Esophagus muscularis mucosa (tissue), 4 donors: ENCODE measurements at regions not wholly inside any gene's neighbourhood (a gene's known extent, or its start where the extent isn't known, plus 50 kb on each side); places are given as distances from the start of the nearest gene placed in this dataset.

Experiments used
- DNase-seq: peaks from one replicate; pipeline ENCODE4 v3.0.0-alpha.2; 2017; ENCODE audit errors: extremely low spot score
- H3K27ac ChIP-seq, 4 donors: fragments of 200-600 bp; sonication (generic); replicated peaks in 1 of 4; 1 replicate in 3 of 4; 2 replicates in 1 of 4; pipeline ENCODE4 v1.5.1; 2016 to 2019; ENCODE audit warnings: mild to moderate bottlenecking in 1 of 4
- H3K27me3 ChIP-seq, 4 donors: fragments of 200-600 bp; sonication (generic); one replicate each; pipeline versions ENCODE4 v1.5.1 to v1.6.0; 2016 to 2019
- H3K36me3 ChIP-seq, 4 donors: fragments of 200-600 bp; sonication (generic); one replicate each; pipeline ENCODE4 v1.5.1; 2016 to 2019
- H3K4me1 ChIP-seq, 4 donors: fragments of 200-600 bp; sonication (generic); one replicate each; pipeline ENCODE4 v1.5.1; 2016 to 2019
- H3K4me3 ChIP-seq, 4 donors: fragments of 200-600 bp; sonication (generic); 1 replicate in 2 of 4; 2 replicates in 2 of 4; pipeline ENCODE4 v1.5.1; 2016 to 2019; ENCODE audit warnings: mild to moderate bottlenecking in 4 of 4, moderate library complexity in 1 of 4
- H3K9me3 ChIP-seq, 4 donors: fragments of 200-600 bp; sonication (generic); 1 replicate in 3 of 4; 2 replicates in 1 of 4; pipeline ENCODE4 v1.5.1; 2016 to 2019
- CTCF ChIP-seq, 3 experiments: fragments of 200-600 bp in 2 of 3; fragments of 450-650 bp in 1 of 3; sonication (generic) in 2 of 3; IDR thresholded peaks; one replicate each; pipeline ENCODE4 v1.5.1; 2017 to 2019; ENCODE audit warnings: antibody characterized with exemption in 3 of 3, mild to moderate bottlenecking in 2 of 3, moderate library complexity in 1 of 3
- EP300 ChIP-seq: sonication (generic); formaldehyde crosslinking; IDR thresholded peaks from one replicate; pipeline ENCODE4 v1.6.1; 2017; ENCODE audit warnings: antibody characterized with exemption
- POLR2A ChIP-seq: fragments of 450-650 bp; IDR thresholded peaks from one replicate; pipeline ENCODE4 v1.6.1; 2017; ENCODE audit warnings: antibody characterized with exemption, moderate library complexity, mild to moderate bottlenecking, low read depth
- POLR2AphosphoS5 ChIP-seq, 2 donors: sonication (generic); formaldehyde crosslinking; IDR thresholded peaks; one replicate each; pipeline ENCODE4 v1.6.1; 2017; ENCODE audit warnings: antibody characterized with exemption in 2 of 2
- WGBS: methylation state at CpG from one replicate; pipeline ENCODE4 v1.1.5; 2018; 5-methylcytosine and 5-hydroxymethylcytosine counted together
- intact Hi-C: fragments of 100-400 bp; cut with DNase I; formaldehyde crosslinking; loops from one replicate; pipeline ENCODE4 v1.15.1; 2023

DNA sequence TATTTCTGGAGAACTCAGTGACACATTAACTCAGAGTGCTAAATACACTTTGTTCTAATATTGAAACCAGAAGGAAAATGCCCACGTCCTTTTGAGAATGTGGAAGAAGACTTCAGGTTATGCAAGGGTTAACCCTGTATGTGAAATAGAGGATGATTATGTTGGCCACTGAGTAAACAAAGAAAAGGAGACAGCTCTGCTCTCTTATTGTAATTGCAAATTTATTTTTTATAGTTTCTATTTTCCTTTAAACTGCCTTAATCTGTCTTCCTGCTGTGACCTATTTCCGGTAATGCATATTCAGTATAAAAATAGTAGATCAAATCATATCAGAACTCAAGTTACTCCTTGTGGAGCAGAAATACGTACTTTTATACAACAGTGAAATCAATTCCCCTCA is 1239.2 kb downstream of the ROBO2 start:
- no peak for DNase-seq
- H3K4me1 ChIP-seq, result no peaks in the 10 kb centered on the region
- no peaks in the 10 kb centered on the region for H3K36me3 ChIP-seq
- TF ChIP-seq POLR2A, result no peak
- no peak for TF ChIP-seq POLR2AphosphoS5 (IDR thresholded peaks at IDR 0.05)
- no peak for TF ChIP-seq EP300
- no peak for TF ChIP-seq CTCF (IDR thresholded peaks at IDR 0.05)
- H3K27me3 ChIP-seq, result no peaks in the 10 kb centered on the region
- intact Hi-C loops, result no loop called here
- 79% methylated on average over 3 of the region's 3 CpGs for WGBS
- H3K9me3 ChIP-seq, result no peaks in the 10 kb centered on the region
- H3K4me3 ChIP-seq, result no peak overlapping the region
- no peak overlapping the region for H3K27ac ChIP-seq

- Histone ChIP-seq H3K27ac (no peak overlapping the region), H3K4me1 (no peaks in the 10 kb centered on the region), H3K4me3 (no peak overlapping the region), H3K9me3 (no peaks in the 10 kb centered on the region), H3K27me3 (no peaks in the 10 kb centered on the region), H3K36me3 (no peaks in the 10 kb centered on the region)
- 80% methylated on average over 2 of the region's 6 CpGs for WGBS
- DNase-seq, result no peak
- intact Hi-C loops, result no loop called here
- TF ChIP-seq EP300 (no peak), CTCF (IDR thresholded peaks at IDR 0.05) (no peak), POLR2AphosphoS5 (IDR thresholded peaks at IDR 0.05) (no peak), POLR2A (no peak)
Observed at GRCh38 chr3:78281381-78281780, 1241.5 kb downstream of the ROBO2 start.

DNA sequence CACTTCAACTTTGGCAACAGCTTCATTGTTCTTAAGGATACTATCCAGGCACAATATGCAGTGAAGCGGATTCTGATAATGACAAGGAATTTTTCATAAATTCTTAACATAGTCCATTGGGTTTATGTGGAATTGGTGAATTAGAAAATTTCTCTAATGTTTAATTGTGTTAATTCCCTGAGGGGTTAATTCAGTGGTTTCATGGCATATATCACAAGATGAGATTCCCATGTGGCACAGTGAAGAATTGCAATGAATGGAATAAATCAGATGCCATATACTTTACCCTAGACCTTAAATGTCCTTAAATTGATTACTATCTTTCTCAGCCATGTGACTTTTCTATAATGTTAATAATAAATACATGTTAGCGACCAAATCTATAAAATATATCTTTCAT is 1244.1 kb downstream of the ROBO2 start:
- no peak for DNase-seq
- Histone ChIP-seq H3K27me3 (no peaks in the 10 kb centered on the region), H3K4me3 (no peak overlapping the region), H3K4me1 (no peaks in the 10 kb centered on the region), H3K36me3 (no peaks in the 10 kb centered on the region), H3K9me3 (no peaks in the 10 kb centered on the region), H3K27ac (no peak overlapping the region)
- TF ChIP-seq POLR2AphosphoS5 (IDR thresholded peaks at IDR 0.05) (no peak), POLR2A (no peak), CTCF (IDR thresholded peaks at IDR 0.05) (no peak), EP300 (no peak)
- 82% methylated on average over 2 of the region's 2 CpGs for WGBS
- intact Hi-C loops, result no loop called here

DNA sequence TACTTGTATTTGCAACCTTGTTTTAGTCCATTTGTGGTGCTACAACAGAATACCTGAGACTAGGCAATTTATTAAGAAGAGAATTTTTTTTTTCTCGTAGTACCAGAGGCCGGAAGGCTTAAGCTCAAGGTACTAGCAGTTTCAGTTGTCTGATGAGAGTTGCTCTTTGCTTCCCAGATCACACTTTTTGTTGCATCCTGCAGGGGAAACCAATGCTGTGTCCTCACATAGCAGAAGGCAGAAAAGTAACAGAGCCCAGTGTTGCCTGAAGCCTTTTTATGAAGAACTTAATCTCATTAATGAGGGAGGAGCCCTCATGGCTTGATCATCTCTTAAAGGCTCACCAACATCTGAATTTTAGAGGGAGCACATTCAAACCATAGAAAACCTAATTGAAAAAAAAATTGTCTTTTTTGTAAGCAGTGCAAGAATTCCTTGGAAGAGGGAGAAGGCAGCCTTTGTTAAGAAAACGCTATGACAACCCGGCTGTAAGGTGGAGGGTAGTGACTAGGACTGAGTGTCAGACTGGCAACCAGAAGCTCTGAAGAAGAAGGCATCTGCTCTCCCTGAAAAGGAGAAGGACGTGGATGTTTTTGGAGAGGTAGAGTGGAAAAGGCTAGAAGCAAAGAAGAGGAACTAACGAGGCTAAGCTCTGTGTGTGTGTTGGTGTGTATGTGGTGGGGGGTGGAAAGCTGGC is 1245.3 kb downstream of the ROBO2 start:
- 80% methylated on average over 6 of the region's 6 CpGs for WGBS
- intact Hi-C loops, result no loop called here
- no peaks in the 10 kb centered on the region for H3K9me3 ChIP-seq
- TF ChIP-seq CTCF (IDR thresholded peaks at IDR 0.05), result no peak
- no peak for TF ChIP-seq POLR2AphosphoS5 (IDR thresholded peaks at IDR 0.05)
- TF ChIP-seq EP300, result no peak
- TF ChIP-seq POLR2A, result no peak
- H3K27me3 ChIP-seq, result no peaks in the 10 kb centered on the region
- H3K36me3 ChIP-seq, result no peaks in the 10 kb centered on the region
- no peaks in the 10 kb centered on the region for H3K4me1 ChIP-seq
- DNase-seq, result no peak
- no peak overlapping the region for H3K4me3 ChIP-seq
- H3K27ac ChIP-seq, result no peak overlapping the region

DNA sequence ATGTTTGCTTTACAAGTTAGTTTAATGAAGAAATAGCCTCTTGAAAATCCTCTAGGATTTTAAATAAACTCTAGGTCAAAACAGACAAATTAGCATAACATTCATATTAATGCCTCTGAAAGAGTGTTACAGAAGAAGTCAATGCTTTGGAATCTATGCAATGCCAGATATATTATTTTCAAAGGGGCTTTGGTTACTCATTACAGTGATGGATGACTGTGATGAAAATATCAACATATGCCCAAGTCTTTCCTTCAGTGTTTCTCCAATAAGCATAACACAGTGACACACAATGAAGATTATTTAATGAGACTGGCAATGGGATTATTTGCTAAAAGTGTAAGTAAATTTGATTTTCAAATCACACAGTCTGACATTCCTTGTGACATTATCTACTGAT is 1247.2 kb downstream of the ROBO2 start:
- DNase-seq, result no peak
- no peaks in the 10 kb centered on the region for H3K27me3 ChIP-seq
- TF ChIP-seq POLR2AphosphoS5 (IDR thresholded peaks at IDR 0.05) (no peak), EP300 (no peak), CTCF (IDR thresholded peaks at IDR 0.05) (no peak), POLR2A (no peak)
- intact Hi-C loops, result no loop called here
- no peaks in the 10 kb centered on the region for H3K9me3 ChIP-seq
- H3K4me3 ChIP-seq, result no peak overlapping the region
- H3K4me1 ChIP-seq, result no peaks in the 10 kb centered on the region
- no peak overlapping the region for H3K27ac ChIP-seq
- H3K36me3 ChIP-seq, result no peaks in the 10 kb centered on the region
